DND-41 (cell line): ENCODE measurements at regions not wholly inside any gene's neighbourhood (a gene's known extent, or its start where the extent isn't known, plus 50 kb on each side); places are given as distances from the start of the nearest gene placed in this dataset.

ENCODE experiments used
- ATAC-seq: fragments of 200-7000 bp; cut with Tn5 transposase; 3 replicates; pipeline ENCODE4 v1.9.1; 2021; ENCODE audit warnings: low read depth; ENCODE audit not compliant: insufficient read depth
- DNase-seq: peaks from one replicate; pipeline ENCODE4 v3.0.0-alpha.2; 2020
- H2AFZ ChIP-seq: 2 replicates; pipeline ENCODE4 v1.6.0; 2012; ENCODE audit warnings: low read depth, low read length
- H3K27ac ChIP-seq: 2 replicates; pipeline ENCODE4 v1.5.1; 2012; ENCODE audit warnings: low read length, inconsistent platforms
- H3K27me3 ChIP-seq: fragments of 200-600 bp; sonication (generic); 2 replicates; pipeline ENCODE4 v1.6.0; 2012; ENCODE audit warnings: low read length, mild to moderate bottlenecking, inconsistent platforms; ENCODE audit not compliant: insufficient read depth, poor library complexity
- H3K36me3 ChIP-seq: 2 replicates; pipeline ENCODE4 v1.5.1; 2012; ENCODE audit warnings: low read length, inconsistent platforms; ENCODE audit not compliant: insufficient read depth
- H3K4me1 ChIP-seq: 2 replicates; pipeline ENCODE4 v1.5.1; 2012; ENCODE audit warnings: mild to moderate bottlenecking, low read length; ENCODE audit not compliant: insufficient read depth
- H3K4me2 ChIP-seq: 2 replicates; pipeline ENCODE4 v1.6.0; 2012; ENCODE audit warnings: mild to moderate bottlenecking, moderate library complexity, low read length, inconsistent platforms; ENCODE audit not compliant: insufficient read depth
- H3K4me3 ChIP-seq, 2 experiments: fragments of 200-600 bp in 1 of 2; shearing (Covaris generic) in 1 of 2; 2 replicates each; pipeline ENCODE4 v1.5.1; 2012 to 2016; ENCODE audit warnings: inconsistent platforms in 2 of 2, low read length in 2 of 2, mild to moderate bottlenecking in 2 of 2, low read depth in 1 of 2, moderate library complexity in 1 of 2
- H3K79me2 ChIP-seq: 2 replicates; pipeline ENCODE4 v1.6.0; 2012; ENCODE audit warnings: low read length, inconsistent platforms; ENCODE audit not compliant: insufficient read depth
- H3K9ac ChIP-seq: 2 replicates; pipeline ENCODE4 v1.6.0; 2012; ENCODE audit warnings: low read depth, mild to moderate bottlenecking, inconsistent platforms, low read length, moderate library complexity
- H3K9me3 ChIP-seq: 2 replicates; pipeline ENCODE4 v1.5.1; 2012; ENCODE audit warnings: low read length, moderate library complexity, mild to moderate bottlenecking, inconsistent platforms; ENCODE audit not compliant: insufficient read depth, severe bottlenecking
- H4K20me1 ChIP-seq: 2 replicates; pipeline ENCODE4 v1.6.0; 2012; ENCODE audit warnings: low read length; ENCODE audit not compliant: insufficient read depth
- EZH2 ChIP-seq: IDR thresholded peaks from 3 replicates; pipeline ENCODE4 v1.6.1; 2012; ENCODE audit warnings: borderline replicate concordance, low read depth, mild to moderate bottlenecking, moderate library complexity, low read length, inconsistent platforms; ENCODE audit not compliant: severe bottlenecking
- TF ChIP-seq, protein P1 (sequence below): IDR thresholded peaks from 2 replicates; pipeline ENCODE4 v1.5.1; 2012; ENCODE audit warnings: borderline replicate concordance, low read length, moderate library complexity, mild to moderate bottlenecking; ENCODE audit not compliant: poor library complexity, severe bottlenecking; ENCODE audit errors: extremely low read depth

DNA sequence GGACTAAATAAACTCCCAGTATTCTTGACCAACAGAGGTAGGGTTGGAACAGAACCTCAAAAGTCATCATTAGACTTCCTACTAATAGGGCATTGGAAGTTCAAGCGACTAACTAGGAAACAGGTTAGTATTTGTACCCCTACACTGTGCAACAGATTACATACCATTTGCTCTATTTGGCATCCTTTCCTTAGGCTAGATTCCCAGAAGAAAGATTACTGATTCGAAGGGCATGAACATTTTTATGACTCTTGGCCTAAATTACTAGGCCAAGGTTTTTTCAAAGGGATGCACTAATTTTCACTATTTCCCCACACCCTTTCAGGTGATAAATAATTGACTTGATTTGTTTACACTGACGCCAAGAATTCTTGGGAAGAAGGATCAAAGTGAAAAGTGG lies 104.8 kb upstream of the CYP1B1 start:
- Histone ChIP-seq H4K20me1 (no peaks in the 10 kb centered on the region), H3K4me2 (no peak overlapping the region), H2AFZ (no peak overlapping the region), H3K27ac (no peak overlapping the region), H3K36me3 (no peaks in the 10 kb centered on the region), H3K4me1 (no peaks in the 10 kb centered on the region), H3K9ac (no peak overlapping the region), H3K79me2 (no peaks in the 10 kb centered on the region), H3K9me3 (no peaks in the 10 kb centered on the region), H3K27me3 (peaks cover 25% of the 10 kb centered on the region), H3K4me3 (no peak overlapping the region)
- DNase-seq (no peak), ATAC-seq (no peak)
- TF ChIP-seq, protein P1, sequence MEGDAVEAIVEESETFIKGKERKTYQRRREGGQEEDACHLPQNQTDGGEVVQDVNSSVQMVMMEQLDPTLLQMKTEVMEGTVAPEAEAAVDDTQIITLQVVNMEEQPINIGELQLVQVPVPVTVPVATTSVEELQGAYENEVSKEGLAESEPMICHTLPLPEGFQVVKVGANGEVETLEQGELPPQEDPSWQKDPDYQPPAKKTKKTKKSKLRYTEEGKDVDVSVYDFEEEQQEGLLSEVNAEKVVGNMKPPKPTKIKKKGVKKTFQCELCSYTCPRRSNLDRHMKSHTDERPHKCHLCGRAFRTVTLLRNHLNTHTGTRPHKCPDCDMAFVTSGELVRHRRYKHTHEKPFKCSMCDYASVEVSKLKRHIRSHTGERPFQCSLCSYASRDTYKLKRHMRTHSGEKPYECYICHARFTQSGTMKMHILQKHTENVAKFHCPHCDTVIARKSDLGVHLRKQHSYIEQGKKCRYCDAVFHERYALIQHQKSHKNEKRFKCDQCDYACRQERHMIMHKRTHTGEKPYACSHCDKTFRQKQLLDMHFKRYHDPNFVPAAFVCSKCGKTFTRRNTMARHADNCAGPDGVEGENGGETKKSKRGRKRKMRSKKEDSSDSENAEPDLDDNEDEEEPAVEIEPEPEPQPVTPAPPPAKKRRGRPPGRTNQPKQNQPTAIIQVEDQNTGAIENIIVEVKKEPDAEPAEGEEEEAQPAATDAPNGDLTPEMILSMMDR, result no peak
- no peak for TF ChIP-seq EZH2

DNA sequence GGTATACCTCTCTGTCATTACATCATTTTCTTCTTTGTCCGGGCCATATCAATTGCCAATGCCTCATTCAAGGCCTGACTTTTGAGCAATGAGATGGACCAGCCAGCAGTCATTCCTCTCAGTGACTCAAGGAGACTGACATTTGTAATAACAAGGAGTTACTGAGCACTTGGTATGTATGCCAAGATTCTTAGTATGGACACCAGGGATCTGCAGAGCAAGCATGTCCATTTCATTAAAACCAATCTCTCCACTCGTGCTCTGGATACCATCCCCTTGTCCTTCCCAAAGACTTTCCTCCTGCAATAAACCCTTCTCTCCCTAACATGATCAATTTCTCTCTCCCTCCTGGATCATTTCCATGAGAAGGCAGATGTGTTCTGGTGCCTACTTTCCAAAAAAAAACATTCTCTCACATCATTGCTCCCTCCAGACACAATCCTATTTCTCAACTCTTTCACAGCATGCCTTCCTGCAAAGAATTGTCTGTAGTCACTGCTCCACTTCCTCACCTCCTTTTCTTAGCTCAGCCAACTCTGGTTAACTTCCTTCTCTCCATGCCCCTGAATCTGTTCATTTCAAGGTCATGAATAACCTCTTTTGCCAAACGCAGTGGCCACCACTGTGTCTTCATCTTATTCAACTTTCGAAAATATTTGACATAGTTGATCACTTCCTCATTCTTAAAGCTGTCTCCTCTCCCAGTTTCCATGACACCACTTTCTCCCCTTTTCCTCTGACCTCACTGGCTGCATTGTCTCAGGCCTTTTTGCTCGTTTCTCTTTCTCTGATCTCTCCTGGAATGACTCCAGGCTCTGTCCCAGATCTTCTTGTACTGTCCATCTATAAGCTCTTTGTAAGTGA lies 102.8 kb upstream of the CYP1B1 start:
- no peak for DNase-seq
- Histone ChIP-seq H3K36me3 (no peaks in the 10 kb centered on the region), H3K27me3 (peaks cover 25% of the 10 kb centered on the region), H3K9ac (no peak overlapping the region), H3K27ac (no peak overlapping the region), H3K4me2 (no peak overlapping the region), H3K9me3 (no peaks in the 10 kb centered on the region), H2AFZ (no peak overlapping the region), H3K79me2 (no peaks in the 10 kb centered on the region), H4K20me1 (no peaks in the 10 kb centered on the region), H3K4me1 (no peaks in the 10 kb centered on the region), H3K4me3 (no peak overlapping the region)
- ATAC-seq, result no peak
- TF ChIP-seq, protein P1, result no peak
- TF ChIP-seq EZH2, result no peak

DNA sequence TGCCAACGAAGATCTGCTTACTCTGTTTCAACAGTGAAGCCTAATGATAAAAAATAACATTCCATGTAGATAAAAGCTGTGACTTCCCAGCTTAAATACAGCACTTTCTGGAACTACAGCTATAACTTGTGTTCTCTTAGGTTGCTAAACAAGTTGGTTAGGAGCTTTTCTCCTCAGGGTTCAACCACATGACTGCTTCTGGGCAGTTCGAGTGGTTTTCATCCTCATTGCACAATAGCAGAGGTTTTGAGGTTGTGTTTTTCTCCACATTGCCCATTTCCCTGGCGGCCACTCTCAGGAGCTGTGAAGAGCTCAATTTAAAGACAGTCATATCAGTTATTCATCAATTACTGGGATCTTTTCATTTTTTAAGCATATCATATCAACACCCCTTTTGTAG lies 102.2 kb upstream of the CYP1B1 start:
- DNase-seq (no peak), ATAC-seq (no peak)
- H3K36me3 ChIP-seq, result no peaks in the 10 kb centered on the region
- no peaks in the 10 kb centered on the region for H3K79me2 ChIP-seq
- H3K4me2 ChIP-seq, result no peak overlapping the region
- H3K27me3 ChIP-seq, result peaks cover 25% of the 10 kb centered on the region
- no peak overlapping the region for H3K9ac ChIP-seq
- no peaks in the 10 kb centered on the region for H3K4me1 ChIP-seq
- H3K9me3 ChIP-seq, result no peaks in the 10 kb centered on the region
- H3K4me3 ChIP-seq, result no peak overlapping the region
- TF ChIP-seq, protein P1, result no peak
- no peak for TF ChIP-seq EZH2
- no peak overlapping the region for H3K27ac ChIP-seq
- H4K20me1 ChIP-seq, result no peaks in the 10 kb centered on the region
- H2AFZ ChIP-seq, result no peak overlapping the region

DNA sequence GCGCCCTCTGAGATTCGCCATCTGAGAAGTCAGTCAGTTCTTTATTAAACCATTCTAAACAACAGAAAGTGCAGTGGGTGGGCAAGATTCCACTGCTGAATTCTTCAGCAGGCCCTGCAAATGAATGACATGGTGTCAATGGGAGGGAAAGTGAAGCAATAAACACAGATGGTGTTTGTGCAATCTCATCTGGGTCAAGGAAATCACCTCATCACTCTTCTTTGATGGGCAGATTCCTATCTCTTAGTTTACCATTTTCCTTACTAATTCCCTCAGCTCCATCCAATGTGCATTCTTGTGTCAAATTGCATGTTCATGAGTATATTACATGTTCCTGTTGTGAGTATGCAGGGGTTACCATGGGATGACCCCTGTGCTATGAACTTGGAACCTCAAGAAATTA lies 100.7 kb upstream of the CYP1B1 start:
- ATAC-seq, result no peak
- TF ChIP-seq EZH2, result no peak
- TF ChIP-seq, protein P1, result no peak
- Histone ChIP-seq H3K9ac (no peak overlapping the region), H2AFZ (no peak overlapping the region), H3K9me3 (no peaks in the 10 kb centered on the region), H3K36me3 (no peaks in the 10 kb centered on the region), H3K4me1 (no peaks in the 10 kb centered on the region), H3K4me3 (no peak overlapping the region), H3K27me3 (peaks cover 29% of the 10 kb centered on the region), H4K20me1 (no peaks in the 10 kb centered on the region), H3K79me2 (no peaks in the 10 kb centered on the region), H3K4me2 (no peak overlapping the region), H3K27ac (no peak overlapping the region)
- DNase-seq, result no peak
